ENCODE measurements at regions not wholly inside any gene's neighbourhood (a gene's known extent, or its start where the extent isn't known, plus 50 kb on each side); places are given as distances from the start of the nearest gene placed in this dataset.

GRCh38 chr3:174783502-174783901 lies 75.6 kb upstream of the NAALADL2 start (continued):
- no peak for TF ChIP-seq RNF2 (IDR thresholded peaks at IDR 0.05; ENCODE audit: borderline replicate concordance, low read depth, low read length, missing control alignments, poor library complexity, severe bottlenecking)
- TF ChIP-seq SUZ12 (IDR thresholded peaks at IDR 0.05; ENCODE audit: low read length), result no peak
- TF ChIP-seq EZH2 (IDR thresholded peaks at IDR 0.05; ENCODE audit: low read depth, low read length, severe bottlenecking), result no peak
